Neural crest cell (in vitro differentiated cells): ENCODE measurements at regions not wholly inside any gene's neighbourhood (a gene's known extent, or its start where the extent isn't known, plus 50 kb on each side); places are given as distances from the start of the nearest gene placed in this dataset.

Experiments used
- DNase-seq: peaks from one replicate; pipeline ENCODE4 v3.0.0; 2021; ENCODE audit warnings: low read depth, mixed read lengths, low spot score
- H3K27ac Mint-ChIP-seq: one replicate; pipeline ENCODE4 v1.8.0; 2021; ENCODE audit warnings: mild to moderate bottlenecking, mixed read lengths; ENCODE audit not compliant: unreplicated experiment
- H3K27me3 Mint-ChIP-seq: 2 replicates; pipeline ENCODE4 v1.8.0; 2021; ENCODE audit warnings: low read depth, mild to moderate bottlenecking, mixed read lengths
- H3K36me3 Mint-ChIP-seq: 2 replicates; pipeline ENCODE4 v1.8.0; 2021; ENCODE audit warnings: low read depth, mild to moderate bottlenecking, mixed read lengths
- H3K4me1 Mint-ChIP-seq: 2 replicates; pipeline ENCODE4 v1.8.0; 2021; ENCODE audit warnings: mixed read lengths
- H3K4me3 Mint-ChIP-seq: one replicate; pipeline ENCODE4 v1.8.0; 2021; ENCODE audit warnings: mild to moderate bottlenecking, mixed read lengths
- H3K9me3 Mint-ChIP-seq: 2 replicates; pipeline ENCODE4 v1.8.0; 2021; ENCODE audit warnings: mixed read lengths
- TF ChIP-seq, protein P1 (sequence below): fragments of 200-600 bp; sonication (generic); conservative IDR thresholded peaks from 2 replicates; pipeline ENCODE4 v1.5.0; 2021; ENCODE audit warnings: antibody characterized with exemption, mild to moderate bottlenecking

DNA sequence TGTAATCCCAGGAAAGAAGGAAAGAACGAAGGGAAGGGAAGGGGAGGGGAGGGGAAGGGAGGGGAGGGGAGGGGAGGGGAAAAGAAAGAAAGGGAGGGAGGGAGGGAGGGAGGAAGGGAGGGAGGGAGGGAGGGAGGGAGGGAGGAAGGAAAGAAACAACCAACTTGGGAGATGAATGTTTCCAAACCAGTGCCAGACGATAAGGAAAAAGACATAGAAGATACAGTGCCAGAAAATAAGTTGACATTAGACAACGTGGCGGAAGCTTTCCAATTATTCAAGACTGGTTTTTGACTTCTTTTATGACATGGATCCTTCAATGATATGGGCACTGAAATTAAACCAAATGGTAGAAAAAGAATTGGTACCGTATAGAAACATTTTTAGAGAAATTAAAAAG, 181.2 kb upstream of the POU5F2 start:
- no peak for DNase-seq
- H3K4me3 Mint-ChIP-seq: no peak overlapping the region
- peaks cover 12% of the 10 kb centered on the region for H3K4me1 Mint-ChIP-seq
- peaks cover 4% of the 10 kb centered on the region for H3K9me3 Mint-ChIP-seq
- H3K36me3 Mint-ChIP-seq: peaks cover 5% of the 10 kb centered on the region
- no peaks in the 10 kb centered on the region for H3K27me3 Mint-ChIP-seq
- no peak overlapping the region for H3K27ac Mint-ChIP-seq
- TF ChIP-seq, protein P1, sequence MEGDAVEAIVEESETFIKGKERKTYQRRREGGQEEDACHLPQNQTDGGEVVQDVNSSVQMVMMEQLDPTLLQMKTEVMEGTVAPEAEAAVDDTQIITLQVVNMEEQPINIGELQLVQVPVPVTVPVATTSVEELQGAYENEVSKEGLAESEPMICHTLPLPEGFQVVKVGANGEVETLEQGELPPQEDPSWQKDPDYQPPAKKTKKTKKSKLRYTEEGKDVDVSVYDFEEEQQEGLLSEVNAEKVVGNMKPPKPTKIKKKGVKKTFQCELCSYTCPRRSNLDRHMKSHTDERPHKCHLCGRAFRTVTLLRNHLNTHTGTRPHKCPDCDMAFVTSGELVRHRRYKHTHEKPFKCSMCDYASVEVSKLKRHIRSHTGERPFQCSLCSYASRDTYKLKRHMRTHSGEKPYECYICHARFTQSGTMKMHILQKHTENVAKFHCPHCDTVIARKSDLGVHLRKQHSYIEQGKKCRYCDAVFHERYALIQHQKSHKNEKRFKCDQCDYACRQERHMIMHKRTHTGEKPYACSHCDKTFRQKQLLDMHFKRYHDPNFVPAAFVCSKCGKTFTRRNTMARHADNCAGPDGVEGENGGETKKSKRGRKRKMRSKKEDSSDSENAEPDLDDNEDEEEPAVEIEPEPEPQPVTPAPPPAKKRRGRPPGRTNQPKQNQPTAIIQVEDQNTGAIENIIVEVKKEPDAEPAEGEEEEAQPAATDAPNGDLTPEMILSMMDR: no peak

DNA sequence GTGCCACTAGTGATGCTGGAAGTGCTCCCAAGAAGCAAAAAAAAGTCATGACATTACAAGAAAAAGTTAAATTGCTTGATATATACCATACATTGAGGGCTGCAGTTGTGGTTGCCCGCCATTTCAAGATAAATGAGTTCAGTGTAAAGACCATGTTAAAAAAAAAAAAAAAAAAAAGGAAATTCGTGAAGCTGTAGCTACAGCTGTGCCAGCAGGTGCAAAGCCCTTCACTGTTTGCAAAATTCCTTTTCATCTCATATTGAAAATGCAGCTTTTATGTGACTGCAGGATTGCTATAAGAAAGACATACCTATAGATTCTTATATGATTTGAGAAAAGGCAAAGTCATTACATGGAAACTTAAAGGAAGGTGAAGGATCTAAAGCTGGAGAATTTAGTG, 179.6 kb upstream of the POU5F2 start:
- H3K27me3 Mint-ChIP-seq: no peaks in the 10 kb centered on the region
- H3K27ac Mint-ChIP-seq: no peak overlapping the region
- TF ChIP-seq, protein P1: no peak
- peaks cover 5% of the 10 kb centered on the region for H3K36me3 Mint-ChIP-seq
- peaks cover 12% of the 10 kb centered on the region for H3K4me1 Mint-ChIP-seq
- no peak overlapping the region for H3K4me3 Mint-ChIP-seq
- no peak for DNase-seq
- peaks cover 4% of the 10 kb centered on the region for H3K9me3 Mint-ChIP-seq

DNA sequence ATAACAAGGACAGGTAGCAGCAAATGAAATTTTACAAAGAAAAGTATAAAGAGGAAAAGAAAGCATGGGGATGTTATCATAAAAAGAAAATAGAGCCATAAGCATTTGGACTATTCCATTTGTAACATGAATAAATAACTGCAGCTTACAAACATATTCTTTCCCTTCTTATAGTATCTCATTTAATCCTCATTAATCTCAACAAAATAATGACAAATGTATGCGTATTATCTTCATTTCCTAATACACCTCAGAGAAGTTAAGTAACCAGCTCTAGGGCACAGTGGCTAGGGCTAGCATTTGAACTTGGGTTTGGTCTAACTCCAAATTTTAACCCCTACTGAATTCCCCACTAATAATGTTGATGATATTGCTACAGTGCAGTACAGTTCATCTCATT, 175.5 kb upstream of the POU5F2 start:
- Mint-ChIP-seq H3K27ac (no peak overlapping the region), H3K4me3 (no peak overlapping the region), H3K36me3 (peaks cover 5% of the 10 kb centered on the region), H3K9me3 (peaks cover 2% of the 10 kb centered on the region), H3K4me1 (peaks cover 31% of the 10 kb centered on the region), H3K27me3 (no peaks in the 10 kb centered on the region)
- TF ChIP-seq, protein P1: no peak
- no peak for DNase-seq

DNA sequence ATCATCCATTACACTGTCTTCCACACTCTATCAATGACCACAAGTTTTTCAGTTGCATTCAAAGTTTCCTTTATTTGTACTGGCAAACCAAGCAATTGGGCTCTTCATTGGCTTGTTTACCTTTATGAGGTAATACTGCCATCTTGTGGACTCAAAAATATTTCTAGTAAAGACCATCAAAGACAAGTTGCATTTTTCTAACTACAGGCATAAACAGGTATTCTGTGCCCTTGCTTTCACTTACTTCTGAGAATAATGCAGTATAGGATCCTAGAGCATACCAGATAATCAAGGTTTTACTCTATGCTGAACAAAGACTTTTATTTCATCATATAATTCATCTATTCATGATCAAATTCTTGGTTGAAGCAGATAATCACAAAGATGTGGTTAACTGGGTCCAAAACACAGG, 173.7 kb upstream of the POU5F2 start:
- no peak overlapping the region for H3K4me3 Mint-ChIP-seq
- no peak for DNase-seq
- peaks cover 47% of the 10 kb centered on the region for H3K4me1 Mint-ChIP-seq
- no peaks in the 10 kb centered on the region for H3K27me3 Mint-ChIP-seq
- TF ChIP-seq, protein P1: peak; percentile 78
- H3K9me3 Mint-ChIP-seq: peaks cover 2% of the 10 kb centered on the region
- H3K36me3 Mint-ChIP-seq: peaks cover 3% of the 10 kb centered on the region
- no peak overlapping the region for H3K27ac Mint-ChIP-seq

DNA sequence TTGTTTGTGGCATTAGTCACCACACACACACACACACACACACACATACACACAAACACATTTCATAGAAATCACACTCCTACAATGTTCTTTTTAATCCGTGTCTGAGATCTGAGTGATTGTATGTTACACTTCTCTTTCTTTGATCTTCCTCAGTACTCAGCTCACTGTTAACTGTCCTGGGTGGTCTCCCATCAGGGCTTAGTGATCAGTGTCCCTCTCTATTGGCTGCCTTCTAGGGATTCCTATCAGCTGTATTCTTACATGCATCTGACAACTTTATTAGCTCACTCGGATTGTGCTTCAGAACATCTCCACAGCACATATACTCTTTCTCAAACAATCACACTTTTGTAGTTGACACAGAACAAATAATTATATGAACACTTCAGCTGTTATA, 170.2 kb upstream of the POU5F2 start:
- no peaks in the 10 kb centered on the region for H3K27me3 Mint-ChIP-seq
- TF ChIP-seq, protein P1: no peak
- no peak for DNase-seq
- H3K4me1 Mint-ChIP-seq: peaks cover 45% of the 10 kb centered on the region
- peaks cover 3% of the 10 kb centered on the region for H3K36me3 Mint-ChIP-seq
- peak overlapping the region; percentile 13 for H3K27ac Mint-ChIP-seq
- H3K4me3 Mint-ChIP-seq: peak overlapping the region; percentile 22
- H3K9me3 Mint-ChIP-seq: peaks cover 2% of the 10 kb centered on the region

DNA sequence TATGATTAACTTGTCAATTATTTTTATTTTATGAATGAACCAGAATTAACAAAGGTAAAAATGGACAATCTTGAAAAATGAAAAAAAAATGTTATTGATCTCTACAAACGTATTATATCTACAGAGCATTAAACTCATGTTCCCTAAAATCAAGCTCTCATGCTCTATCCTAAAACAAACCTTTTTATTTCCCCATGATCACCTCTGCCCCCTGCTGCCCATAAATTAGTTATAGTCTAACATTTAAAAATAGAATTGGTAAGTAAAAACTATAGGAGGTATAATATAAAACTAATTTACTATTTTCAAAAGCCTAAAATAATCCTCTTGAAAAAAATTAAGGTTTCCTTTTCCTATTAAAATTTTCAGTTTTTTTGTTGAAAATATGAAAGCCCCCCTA, 168.0 kb upstream of the POU5F2 start:
- Mint-ChIP-seq H3K36me3 (no peaks in the 10 kb centered on the region), H3K4me1 (peaks cover 39% of the 10 kb centered on the region), H3K27me3 (no peaks in the 10 kb centered on the region), H3K9me3 (no peaks in the 10 kb centered on the region), H3K27ac (no peak overlapping the region), H3K4me3 (no peak overlapping the region)
- TF ChIP-seq, protein P1: peak; percentile 52
- DNase-seq: no peak
